Loucy (cell line): ENCODE measurements at regions not wholly inside any gene's neighbourhood (a gene's known extent, or its start where the extent isn't known, plus 50 kb on each side); places are given as distances from the start of the nearest gene placed in this dataset.
"Not testable (repeated sequence)": the region's sequence is repeated elsewhere in the genome, so short reads cannot be mapped to it uniquely, and the experiment has no call there.

Experiments used
- EZH2phosphoT487 ChIP-seq: fragments of 200-600 bp; IDR thresholded peaks from 2 replicates; pipeline ENCODE4 v1.6.1; 2018; ENCODE audit warnings: antibody characterized with exemption, mild to moderate bottlenecking, moderate library complexity, borderline replicate concordance
- TF ChIP-seq, protein P1 (sequence below): fragments of 200-600 bp; sonication (generic); conservative IDR thresholded peaks from 2 replicates; pipeline ENCODE4 v1.5.1; 2014; ENCODE audit warnings: mild to moderate bottlenecking, antibody characterized with exemption, low read length

DNA sequence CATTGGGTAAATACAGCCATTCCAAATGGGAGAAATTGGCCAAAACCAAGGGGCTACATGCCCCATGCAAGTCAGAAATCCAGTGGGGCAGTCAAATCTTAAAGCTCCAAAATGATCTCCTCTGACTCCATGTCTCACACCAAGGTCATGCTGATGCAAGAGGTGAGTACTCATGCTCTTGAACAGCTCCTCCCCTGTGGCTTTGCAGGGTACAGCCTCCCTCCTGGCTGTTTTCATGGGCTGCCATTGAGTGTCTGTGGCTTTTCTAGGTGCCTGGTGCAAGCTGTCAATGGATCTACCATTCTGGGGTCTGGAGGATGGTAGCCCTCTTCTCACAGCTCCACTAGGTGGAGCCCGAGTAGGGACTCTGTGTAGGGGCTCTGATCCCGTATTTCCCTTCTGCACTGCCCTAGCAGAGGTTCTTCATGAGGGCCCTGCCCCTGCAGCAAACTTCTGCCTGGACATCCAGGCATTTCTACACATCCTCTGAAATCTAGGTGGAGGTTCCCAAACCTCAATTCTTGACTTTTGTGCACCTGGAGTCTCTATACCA is 135.7 kb upstream of the TSHZ3 start:
- TF ChIP-seq, protein P1, sequence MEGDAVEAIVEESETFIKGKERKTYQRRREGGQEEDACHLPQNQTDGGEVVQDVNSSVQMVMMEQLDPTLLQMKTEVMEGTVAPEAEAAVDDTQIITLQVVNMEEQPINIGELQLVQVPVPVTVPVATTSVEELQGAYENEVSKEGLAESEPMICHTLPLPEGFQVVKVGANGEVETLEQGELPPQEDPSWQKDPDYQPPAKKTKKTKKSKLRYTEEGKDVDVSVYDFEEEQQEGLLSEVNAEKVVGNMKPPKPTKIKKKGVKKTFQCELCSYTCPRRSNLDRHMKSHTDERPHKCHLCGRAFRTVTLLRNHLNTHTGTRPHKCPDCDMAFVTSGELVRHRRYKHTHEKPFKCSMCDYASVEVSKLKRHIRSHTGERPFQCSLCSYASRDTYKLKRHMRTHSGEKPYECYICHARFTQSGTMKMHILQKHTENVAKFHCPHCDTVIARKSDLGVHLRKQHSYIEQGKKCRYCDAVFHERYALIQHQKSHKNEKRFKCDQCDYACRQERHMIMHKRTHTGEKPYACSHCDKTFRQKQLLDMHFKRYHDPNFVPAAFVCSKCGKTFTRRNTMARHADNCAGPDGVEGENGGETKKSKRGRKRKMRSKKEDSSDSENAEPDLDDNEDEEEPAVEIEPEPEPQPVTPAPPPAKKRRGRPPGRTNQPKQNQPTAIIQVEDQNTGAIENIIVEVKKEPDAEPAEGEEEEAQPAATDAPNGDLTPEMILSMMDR, result 0 out of 2 replicates have a peak, but pooled peaks have one; percentile 24
- not testable (repeated sequence) for TF ChIP-seq EZH2phosphoT487
